Activated CD8-positive, alpha-beta T cell treated with anti-CD3 and anti-CD28 coated beads for 36 hours (primary cell): ENCODE measurements at regions not wholly inside any gene's neighbourhood (a gene's known extent, or its start where the extent isn't known, plus 50 kb on each side); places are given as distances from the start of the nearest gene placed in this dataset.

ENCODE experiments used
- ATAC-seq: fragments of 200-7000 bp; cut with Tn5 transposase; one replicate; pipeline ENCODE4 v1.10.0; 2021; ENCODE audit warnings: mild to moderate bottlenecking, moderate library complexity
- CTCF ChIA-PET: fragments of 350-600 bp; sonication (Branson Sonifier 250); formaldehyde crosslinking; loops from one replicate; lab custom pipeline; 2021; ENCODE audit warnings: antibody characterized with exemption; lab: Charles Lee
- POLR2A ChIA-PET: fragments of 350-600 bp; sonication (Branson Sonifier 250); formaldehyde crosslinking; loops from one replicate; lab custom pipeline; 2021; ENCODE audit warnings: antibody characterized with exemption; lab: Charles Lee
- DNase-seq: peaks from one replicate; pipeline ENCODE4 v3.0.0-alpha.2; 2020
- H3K27ac Mint-ChIP-seq: one replicate; pipeline ENCODE4 v1.8.0; 2021; ENCODE audit warnings: mild to moderate bottlenecking, mixed read lengths
- H3K27me3 Mint-ChIP-seq: one replicate; pipeline ENCODE4 v1.8.0; 2021; ENCODE audit warnings: mixed read lengths
- H3K36me3 Mint-ChIP-seq: one replicate; pipeline ENCODE4 v1.8.0; 2021; ENCODE audit warnings: low read depth, mixed read lengths
- H3K4me1 Mint-ChIP-seq: one replicate; pipeline ENCODE4 v1.8.0; 2021; ENCODE audit warnings: low read depth, mixed read lengths
- H3K4me3 Mint-ChIP-seq: one replicate; pipeline ENCODE4 v1.8.0; 2021; ENCODE audit warnings: mild to moderate bottlenecking, moderate library complexity, mixed read lengths
- H3K9me3 Mint-ChIP-seq: one replicate; pipeline ENCODE4 v1.8.0; 2021; ENCODE audit warnings: mixed read lengths
- CTCF ChIP-seq: fragments of 200-600 bp; IDR thresholded peaks from one replicate; pipeline ENCODE4 v1.8.0; 2022; ENCODE audit warnings: antibody characterized with exemption, mild to moderate bottlenecking
- intact Hi-C: fragments of 100-400 bp; cut with micrococcal nuclease; formaldehyde crosslinking; loops from one replicate; pipeline ENCODE4 v1.10.0; 2022

DNA sequence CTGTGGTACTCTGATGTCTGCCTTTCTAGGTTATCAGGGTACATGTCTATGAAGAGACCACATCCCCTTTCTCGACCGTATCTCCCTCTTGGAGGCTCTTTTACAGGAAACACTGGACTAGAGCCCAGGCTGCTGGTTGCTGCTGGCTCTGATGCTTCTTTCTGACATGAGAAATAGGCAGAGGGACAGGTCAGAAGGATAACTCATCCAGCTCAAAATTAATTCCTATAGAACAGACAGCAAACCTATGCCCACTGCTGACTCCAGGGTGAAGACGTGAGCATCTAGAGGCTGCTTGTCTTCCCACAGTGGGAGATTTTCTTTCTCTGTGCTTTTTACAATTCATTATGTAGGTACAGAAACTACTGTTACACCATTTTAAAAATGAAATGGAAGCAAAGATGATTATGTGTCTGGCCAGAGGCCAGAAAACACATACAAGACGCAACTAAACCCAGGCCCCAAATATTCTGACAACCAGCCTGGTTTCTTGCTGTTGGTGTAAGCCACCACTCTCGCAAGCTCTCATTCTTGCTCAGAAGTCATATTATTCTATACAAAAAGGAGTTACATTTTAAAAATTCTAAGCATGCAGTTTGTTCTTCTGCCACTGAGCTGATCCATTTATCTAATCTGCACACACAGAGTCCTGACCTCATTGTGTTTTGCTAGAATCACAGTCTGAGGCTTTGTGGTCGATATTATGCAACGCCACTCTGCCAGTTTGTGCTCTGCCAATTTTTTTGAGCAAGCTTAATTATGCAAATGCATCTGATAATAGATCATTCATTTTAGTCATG lies 424.3 kb downstream of the KIF20B start:
- ATAC-seq (no peak), DNase-seq (no peak)
- Mint-ChIP-seq H3K9me3 (peaks cover 2% of the 10 kb centered on the region), H3K27me3 (peaks cover 2% of the 10 kb centered on the region), H3K4me3 (no peak overlapping the region), H3K4me1 (no peaks in the 10 kb centered on the region), H3K36me3 (no peaks in the 10 kb centered on the region), H3K27ac (no peak overlapping the region)
- POLR2A ChIA-PET: no interaction called here
- CTCF ChIA-PET: interaction anchor here (1.7 kb wide), 1 partner anchor 23 kb away, joined by 4 read pairs; no protein-coding TSS in a partner anchor
- intact Hi-C loops: no loop called here
- TF ChIP-seq CTCF: no peak

DNA sequence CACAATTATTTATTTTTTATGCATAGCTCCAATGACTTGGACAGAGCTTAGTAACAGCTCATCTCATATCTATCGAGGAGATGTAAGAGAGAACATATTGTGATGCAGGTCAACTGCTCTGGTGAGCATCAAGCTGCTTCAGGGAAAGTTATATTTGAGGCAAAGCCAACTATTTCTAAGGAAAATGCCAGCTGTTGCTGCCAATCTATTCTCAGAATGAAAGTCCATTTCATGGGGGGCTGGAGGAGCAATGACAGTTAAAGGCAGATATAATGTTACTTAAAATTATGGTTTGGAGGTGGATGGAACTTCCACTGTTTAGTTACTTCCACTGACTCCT lies 424.8 kb downstream of the KIF20B start:
- Mint-ChIP-seq H3K9me3 (peaks cover 2% of the 10 kb centered on the region), H3K4me3 (no peak overlapping the region), H3K4me1 (no peaks in the 10 kb centered on the region), H3K27me3 (peaks cover 2% of the 10 kb centered on the region), H3K27ac (no peak overlapping the region), H3K36me3 (no peaks in the 10 kb centered on the region)
- CTCF ChIA-PET: interaction anchor here (1.7 kb wide), 1 partner anchor 22 kb away, joined by 4 read pairs; no protein-coding TSS in a partner anchor
- no peak for TF ChIP-seq CTCF
- intact Hi-C loops: no loop called here
- DNase-seq (no peak), ATAC-seq (no peak)
- POLR2A ChIA-PET: no interaction called here

DNA sequence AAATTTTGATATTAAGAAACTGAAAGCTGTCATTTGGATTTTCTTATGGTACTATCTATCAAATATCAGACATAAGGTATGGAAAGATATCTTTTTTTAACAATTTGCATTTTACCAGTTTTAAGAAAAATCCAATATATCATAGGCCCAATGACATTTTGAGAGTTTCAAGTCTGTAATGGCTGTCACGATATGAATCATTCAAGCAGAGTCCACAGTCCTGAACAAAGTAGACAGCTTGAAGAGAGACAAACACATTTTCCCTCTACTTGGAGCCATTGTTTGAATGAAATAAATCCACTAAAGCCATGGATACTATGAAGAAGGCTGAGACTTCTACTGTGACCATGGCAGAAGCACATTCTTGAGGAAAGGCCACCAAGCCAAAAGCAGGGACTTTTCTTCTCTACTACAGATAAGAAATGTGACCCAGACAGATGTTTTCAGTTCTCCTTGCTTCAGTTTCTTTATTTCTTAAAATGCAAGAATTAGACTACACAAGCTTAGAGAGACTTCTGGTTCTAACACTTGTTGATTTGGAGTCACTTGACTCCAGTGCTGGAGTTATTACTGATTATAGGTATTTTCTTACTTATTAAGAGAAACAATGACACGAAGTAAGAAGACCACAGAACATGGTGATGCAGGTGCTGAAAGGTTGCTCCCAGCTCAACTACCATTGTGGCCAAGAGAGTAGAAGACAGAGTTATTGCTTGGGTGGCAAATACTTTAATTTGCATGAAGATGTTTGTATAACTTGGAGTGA lies 429.1 kb downstream of the KIF20B start:
- no peak for TF ChIP-seq CTCF
- CTCF ChIA-PET: no interaction called here
- no peaks in the 10 kb centered on the region for H3K4me1 Mint-ChIP-seq
- DNase-seq (no peak), ATAC-seq (no peak)
- POLR2A ChIA-PET: no interaction called here
- peaks cover 7% of the 10 kb centered on the region for H3K9me3 Mint-ChIP-seq
- no peak overlapping the region for H3K4me3 Mint-ChIP-seq
- H3K36me3 Mint-ChIP-seq: no peaks in the 10 kb centered on the region
- no peak overlapping the region for H3K27ac Mint-ChIP-seq
- peaks cover 2% of the 10 kb centered on the region for H3K27me3 Mint-ChIP-seq
- intact Hi-C loops: no loop called here

DNA sequence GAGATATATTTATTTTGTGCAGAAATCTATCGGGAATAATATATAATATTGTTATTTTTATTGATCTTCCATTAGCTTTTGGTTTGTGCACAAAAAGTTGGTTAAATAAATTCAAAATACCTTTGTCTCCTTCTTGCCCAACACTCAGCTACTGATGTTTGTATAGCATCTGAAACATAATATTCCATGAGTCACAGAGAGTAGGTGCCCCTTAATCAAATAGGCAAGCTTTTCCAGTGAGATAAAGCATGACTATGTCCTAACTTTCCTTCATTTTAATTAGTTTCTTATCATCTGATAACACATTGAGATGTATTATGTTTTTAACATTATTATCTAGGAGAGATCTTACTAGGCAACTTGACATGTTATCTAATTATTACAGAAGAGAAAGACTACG lies 432.2 kb downstream of the KIF20B start:
- H3K27me3 Mint-ChIP-seq: peaks cover 2% of the 10 kb centered on the region
- no peak overlapping the region for H3K27ac Mint-ChIP-seq
- H3K4me3 Mint-ChIP-seq: no peak overlapping the region
- POLR2A ChIA-PET: no interaction called here
- peaks cover 29% of the 10 kb centered on the region for H3K9me3 Mint-ChIP-seq
- CTCF ChIA-PET: no interaction called here
- no peak for ATAC-seq
- peaks cover 5% of the 10 kb centered on the region for H3K36me3 Mint-ChIP-seq
- no peak for DNase-seq
- TF ChIP-seq CTCF: no peak
- intact Hi-C loops: no loop called here
- no peaks in the 10 kb centered on the region for H3K4me1 Mint-ChIP-seq
